Esophagus mucosa (tissue), 1 donor: ENCODE measurements at regions not wholly inside any gene's neighbourhood (a gene's known extent, or its start where the extent isn't known, plus 50 kb on each side); places are given as distances from the start of the nearest gene placed in this dataset.

Experiments used
- ATAC-seq: fragments of 200-7000 bp; cut with Tn5 transposase; one replicate; pipeline ENCODE4 v1.9.1; 2020
- donor health status: DM: yes; HTN: yes; CAD: no.

DNA sequence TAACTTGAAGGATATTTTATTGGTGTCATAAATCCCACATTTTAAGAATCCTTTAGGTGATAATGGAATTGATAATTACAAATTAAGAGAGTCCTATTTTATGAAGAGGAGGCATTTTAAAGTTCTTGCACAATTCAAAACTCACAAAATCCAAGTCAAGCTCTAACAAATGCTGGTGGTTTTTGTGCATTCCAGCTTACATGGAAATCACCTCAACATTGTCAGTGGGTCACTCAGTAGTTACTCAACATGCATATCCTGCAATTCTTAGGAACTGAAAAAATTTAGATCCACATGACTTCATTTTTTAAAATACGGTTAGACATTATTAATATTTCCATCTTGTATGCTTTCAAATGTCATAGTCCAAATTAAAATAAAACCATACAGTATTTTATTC is 487.2 kb downstream of the CNTN3 start:
- ATAC-seq: no peak

DNA sequence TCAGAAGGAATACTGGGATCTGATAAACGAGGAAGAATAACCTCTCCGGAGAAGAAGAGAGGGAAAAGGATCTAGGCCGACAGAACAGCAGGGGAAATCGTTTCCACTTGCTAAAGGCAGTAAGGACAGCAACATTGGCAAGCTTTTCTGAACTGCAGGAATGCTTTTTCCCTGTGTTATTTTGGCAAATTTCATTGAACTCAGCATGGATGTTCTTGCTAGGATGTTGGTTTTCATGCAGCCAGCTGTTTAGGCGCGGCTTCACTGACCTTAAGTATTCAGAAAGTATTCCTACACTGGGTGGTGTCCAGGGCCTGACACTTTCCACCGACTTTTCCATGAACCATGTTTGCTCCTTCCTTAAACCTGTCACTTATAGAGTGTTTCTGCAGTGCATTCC is 489.7 kb downstream of the CNTN3 start:
- ATAC-seq: no peak

DNA sequence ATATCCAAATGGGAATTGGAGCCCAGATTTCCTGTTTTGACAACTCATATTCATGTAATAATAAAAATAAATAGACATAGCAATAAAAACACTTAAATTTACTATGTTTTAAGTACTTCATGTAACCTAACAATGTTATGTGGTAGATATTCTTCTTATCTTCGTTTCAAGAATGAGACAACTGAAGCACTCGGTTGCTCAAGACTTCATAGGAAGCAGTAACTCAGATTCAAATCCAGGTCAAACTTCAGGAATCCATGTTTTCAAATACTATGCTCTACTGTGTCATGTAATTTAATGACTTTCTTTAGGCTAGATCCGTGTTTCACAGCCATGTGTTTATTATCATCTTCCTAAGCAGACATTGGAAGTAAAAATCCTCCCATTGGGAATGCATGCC is 492.2 kb downstream of the CNTN3 start:
- ATAC-seq: no peak

DNA sequence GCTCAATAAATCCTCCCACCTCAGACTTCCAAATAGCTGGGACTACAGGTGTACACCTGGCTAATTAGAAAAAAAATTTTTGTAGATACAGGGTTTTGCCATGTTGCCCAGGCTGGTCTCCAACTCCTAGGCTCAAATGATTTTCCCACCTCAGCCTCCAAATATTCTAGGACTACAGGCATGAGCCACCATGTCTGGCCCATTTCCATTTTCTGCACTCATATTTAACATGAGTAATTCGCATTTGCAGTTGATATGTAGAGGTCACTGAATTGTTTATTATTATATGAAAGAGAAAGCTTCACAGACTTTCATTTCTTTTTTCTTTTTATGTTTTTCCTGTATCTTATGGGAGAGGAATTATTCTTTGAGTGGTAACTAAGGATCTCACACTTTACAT is 492.7 kb downstream of the CNTN3 start:
- ATAC-seq: no peak

DNA sequence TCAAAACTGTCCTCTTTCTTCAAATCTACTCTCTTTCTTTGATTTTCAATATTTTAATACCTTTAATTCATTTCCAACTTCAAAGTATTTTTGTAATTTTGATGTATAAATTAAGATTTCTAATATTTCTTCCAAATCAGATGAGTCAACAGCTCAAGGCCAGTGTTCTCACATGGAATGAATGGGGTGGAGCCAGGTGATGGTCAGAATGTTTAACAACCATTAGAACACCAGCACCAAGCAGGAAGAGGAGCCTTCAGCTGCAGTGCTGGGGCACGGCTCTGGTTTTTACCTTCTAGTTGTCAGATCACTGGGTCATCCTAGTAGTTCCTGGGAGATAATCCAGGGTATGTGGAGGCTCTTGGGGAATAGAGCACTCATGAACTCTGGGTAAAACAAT is 494.5 kb upstream of the PDZRN3 start:
- ATAC-seq: no peak

DNA sequence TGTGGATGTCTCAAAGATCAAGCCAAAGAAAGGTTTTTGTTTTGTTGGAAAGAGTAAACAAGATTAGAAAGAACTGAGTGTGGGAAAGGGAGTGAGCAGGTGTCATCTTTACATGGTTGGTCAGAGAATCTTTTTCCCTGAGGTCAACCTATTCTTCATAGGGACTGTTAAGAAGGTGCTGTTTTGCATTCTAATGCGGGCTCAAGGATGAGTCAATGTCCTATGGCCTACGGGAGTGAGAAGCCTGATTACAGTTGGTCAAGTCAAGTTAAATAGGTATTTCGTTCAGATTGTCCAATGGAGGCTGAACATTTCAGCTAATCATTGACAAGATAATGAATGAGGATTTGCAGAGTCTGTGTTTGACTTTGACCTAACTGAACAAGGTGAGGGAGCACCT is 491.2 kb upstream of the PDZRN3 start:
- ATAC-seq: no peak

DNA sequence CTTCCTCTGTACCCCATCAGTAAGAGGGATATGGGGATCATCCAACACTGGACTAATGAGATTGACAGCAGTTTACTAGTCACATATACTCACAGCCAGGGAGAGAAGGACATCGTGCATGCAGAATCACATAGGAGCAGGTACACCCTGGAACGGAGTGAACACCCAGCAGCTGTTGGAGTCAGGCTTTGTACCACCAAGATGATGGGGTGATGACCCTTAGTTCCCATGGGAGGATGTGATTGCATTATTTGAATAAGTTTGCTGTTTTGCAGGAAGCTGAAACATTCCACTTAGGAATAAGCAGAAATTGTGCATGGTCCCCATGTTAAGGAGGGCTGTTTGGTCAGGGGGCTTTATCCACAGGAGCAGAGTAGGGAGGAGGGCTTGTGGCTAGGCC is 482.7 kb upstream of the PDZRN3 start:
- ATAC-seq: no peak

DNA sequence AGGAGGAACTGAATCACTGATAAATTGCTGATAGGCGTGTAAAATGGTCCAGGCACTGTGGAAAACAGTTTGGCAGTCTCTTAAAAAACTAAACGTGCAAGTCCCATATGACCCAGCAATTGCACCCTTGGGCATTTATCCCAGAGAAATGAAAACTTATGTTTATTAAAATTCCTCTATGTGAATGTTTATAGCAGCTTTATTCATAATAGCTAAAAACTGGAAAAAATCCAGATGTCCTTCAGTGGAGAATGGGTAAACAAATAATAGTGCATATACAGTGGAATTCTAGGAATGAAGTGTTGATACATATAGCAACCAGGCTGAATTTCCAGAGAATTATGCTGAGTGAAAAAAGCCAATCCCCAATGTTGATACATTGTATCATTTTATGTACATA is 482.2 kb upstream of the PDZRN3 start:
- ATAC-seq: no peak

DNA sequence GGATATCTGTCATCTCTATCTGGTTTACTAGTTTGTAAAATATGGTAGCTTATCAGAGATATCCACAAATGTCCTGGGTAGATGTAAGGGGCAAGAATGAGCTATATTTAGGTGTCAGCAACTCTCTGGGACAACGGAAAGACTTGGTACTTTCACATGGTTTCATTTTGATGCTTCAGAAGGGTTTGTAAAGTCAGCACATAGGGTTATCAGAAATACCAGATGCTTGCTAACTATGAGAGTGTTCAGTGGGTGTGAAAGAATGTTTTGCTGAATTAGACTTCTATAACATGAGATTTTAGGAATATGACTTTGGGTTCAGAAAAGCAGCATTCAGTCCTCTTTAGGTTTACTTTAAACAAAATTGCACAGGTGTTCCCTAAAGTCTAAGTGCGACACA is 466.5 kb upstream of the PDZRN3 start:
- ATAC-seq: no peak

DNA sequence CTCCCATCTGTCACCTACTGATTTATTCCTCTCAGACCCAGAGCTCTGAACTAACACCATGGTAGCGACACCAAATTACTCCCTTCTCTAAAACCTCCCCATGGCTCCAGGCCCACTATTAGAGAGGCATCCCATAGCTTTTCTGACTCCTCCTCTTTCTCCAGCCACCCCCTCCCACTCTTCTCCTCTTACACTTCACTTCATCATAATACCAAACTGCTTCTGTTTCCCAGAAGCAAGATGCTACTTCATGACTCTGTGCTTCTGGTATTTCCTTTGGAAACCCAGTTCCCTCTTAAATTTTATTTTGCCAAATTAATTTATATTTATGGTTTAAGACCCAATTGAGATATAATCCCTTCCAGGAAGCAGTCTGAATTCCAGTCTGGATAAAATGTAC is 465.1 kb upstream of the PDZRN3 start:
- no peak for ATAC-seq

DNA sequence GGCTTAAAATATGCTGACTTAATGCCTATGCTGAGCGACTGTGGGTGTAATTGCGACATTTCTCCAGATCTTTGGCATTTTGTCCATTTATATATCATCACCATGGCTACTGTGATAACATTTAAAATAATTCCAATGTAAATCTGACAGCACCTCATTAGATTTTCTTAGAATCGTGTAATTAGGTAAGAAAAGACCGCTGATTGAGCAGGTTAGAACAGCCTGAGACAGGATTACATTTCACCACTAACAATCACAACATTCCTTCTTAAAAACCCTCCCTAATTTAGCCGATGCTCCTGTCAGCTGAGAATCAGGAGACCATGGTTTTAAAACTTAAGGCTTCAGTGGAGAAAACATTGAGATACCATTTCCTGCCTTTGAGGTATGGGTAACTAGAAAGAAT is 455.3 kb upstream of the PDZRN3 start:
- no peak for ATAC-seq

DNA sequence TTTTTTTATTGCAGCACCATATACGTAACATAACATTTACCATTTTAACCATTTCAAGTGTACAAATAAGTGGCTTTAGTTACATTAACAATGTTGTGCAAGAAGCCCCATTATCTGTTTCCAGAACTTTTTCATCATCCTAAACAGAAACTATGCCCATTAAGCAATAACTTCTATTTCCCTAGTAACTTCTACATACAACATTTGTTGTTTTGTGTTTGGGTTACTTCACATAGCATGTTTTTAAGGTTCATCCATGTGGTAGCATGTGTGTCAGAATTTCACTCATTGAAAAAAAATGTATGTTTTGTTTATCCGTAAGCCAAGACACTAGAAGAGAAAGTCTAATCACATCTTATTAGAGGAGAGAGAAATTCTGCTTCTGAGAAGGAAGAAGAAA is 450.5 kb upstream of the PDZRN3 start:
- ATAC-seq: no peak

DNA sequence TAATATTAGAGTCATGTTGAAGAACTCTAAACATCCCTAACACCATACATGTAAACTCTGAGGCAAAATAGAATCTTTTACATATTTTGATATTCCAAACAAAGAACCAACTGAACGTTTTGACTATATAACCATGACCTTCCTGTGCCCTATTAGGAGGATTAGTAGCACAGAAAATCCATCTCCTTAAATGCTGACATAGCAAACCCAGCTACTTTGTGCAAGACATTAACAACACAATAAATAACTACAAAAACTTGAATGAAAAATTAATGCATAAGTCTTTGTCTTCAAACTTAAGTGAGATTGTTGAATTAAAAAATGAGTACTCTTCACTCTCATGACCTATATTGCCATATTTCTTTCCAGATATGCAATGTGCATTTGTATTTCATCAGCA is 450.0 kb upstream of the PDZRN3 start:
- ATAC-seq: no peak

DNA sequence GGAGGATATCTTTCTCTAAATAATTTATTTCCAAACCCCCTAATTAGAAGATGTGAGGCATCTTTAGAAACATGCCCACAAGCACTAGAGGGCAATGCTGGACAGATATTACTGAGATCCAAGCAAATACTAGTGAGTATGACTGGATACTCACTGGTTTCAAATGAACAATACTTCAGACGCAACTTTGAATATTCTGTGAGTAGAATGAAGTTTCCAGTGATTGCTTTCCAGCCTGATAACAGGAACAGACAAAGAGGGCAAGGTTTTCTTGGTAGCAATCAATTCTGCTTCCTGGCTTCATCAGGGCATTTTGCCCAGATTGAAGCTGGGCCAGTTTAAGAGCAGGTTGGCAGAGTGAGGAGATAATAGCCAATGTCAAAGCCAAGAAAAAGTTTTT is 442.6 kb upstream of the PDZRN3 start:
- ATAC-seq: no peak

DNA sequence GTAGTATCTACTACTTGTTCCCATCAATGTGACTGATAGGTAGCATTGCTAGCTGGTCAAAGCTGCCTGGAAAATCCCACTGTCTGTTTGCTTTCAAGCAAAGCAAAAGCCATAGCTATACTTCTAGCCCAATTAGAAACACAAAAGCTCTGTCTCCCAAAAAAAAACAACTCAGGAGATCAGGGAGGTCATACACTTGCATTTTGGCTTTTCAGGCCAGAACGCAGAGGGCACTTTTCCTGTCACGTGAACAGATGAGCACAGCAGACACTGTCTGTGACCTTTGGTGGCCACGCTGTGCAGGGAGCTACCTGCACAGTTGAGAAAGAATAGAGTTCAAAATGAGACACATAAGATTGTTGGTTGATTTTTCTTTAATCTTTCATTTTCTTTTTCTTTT is 441.7 kb upstream of the PDZRN3 start:
- no peak for ATAC-seq

DNA sequence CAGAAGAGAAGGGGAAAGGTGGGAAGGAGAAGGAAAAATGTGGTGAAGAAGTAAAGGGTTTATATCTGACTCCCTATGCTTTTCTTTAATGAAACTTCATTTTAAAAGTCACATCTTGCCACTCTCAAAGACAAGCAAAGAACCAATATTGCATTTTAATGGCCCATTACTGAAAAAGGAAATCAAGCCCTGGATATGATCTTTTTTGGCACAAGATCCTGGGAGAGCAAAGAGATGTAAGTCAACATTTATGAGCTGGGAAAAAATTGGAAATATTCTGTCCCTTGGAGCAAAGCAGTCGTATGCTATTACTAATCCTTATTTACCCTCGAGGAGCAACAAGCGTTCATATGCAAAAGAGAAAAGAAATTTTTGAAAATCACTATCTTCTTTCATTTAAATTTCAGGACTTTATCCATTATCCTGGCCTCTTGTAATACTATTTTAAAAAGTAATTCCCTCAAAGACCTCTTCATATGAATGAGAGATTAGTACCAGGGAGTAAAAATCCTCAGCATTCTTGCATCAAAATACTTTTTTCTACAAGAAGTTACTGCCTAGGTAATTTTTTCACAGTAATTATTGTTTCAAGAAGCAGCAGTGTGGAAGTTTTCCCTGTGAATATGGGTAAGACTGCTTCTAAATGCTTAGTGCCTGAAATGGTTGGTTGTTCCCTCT is 435.3 kb upstream of the PDZRN3 start:
- no peak for ATAC-seq

DNA sequence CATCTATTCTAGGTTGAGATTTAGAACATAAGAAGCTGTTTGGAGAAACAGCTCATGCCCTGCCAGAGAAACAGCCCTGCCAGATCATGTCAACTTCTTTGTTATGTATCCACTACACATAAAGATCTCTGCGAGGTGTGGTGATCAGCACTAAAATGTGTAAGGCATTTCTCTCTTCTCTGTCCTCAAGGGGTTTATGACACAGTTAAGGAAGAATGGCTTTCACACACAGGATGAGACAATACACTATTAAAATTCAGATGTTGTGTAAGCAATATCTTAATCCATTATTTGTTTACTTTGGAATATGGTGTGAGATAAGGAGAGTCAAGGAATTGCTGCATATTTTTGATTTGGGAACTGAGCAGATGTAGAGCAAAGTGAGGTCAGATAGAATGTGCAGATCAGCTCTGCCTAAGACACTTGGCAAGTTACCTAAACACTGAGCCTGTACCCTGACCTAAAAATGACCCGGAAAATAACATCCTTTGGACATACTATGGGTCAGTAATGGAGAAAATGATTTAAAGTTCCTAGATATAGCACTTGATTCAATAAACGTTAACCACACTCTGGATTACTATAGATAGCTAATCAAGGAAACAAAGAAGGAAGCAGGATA is 434.7 kb upstream of the PDZRN3 start:
- no peak for ATAC-seq

DNA sequence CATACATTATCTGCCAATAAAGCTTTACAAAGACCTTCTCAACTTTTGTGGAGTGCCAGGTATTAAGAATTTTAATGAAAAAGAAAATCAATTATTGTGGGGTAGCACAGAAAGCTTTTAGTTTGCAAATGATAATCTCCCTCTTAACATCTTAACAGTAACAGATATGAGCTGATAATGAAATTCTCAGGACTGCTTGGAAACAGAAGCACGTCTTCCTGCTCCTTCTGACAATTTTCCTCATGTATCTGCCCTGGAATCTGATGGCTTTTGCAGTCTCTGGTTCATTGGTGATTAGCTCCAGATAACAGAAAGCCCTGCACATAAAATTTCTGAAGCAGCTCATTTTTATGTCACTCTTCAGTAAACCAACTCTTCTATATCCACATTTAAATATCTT is 432.4 kb upstream of the PDZRN3 start:
- ATAC-seq: no peak

DNA sequence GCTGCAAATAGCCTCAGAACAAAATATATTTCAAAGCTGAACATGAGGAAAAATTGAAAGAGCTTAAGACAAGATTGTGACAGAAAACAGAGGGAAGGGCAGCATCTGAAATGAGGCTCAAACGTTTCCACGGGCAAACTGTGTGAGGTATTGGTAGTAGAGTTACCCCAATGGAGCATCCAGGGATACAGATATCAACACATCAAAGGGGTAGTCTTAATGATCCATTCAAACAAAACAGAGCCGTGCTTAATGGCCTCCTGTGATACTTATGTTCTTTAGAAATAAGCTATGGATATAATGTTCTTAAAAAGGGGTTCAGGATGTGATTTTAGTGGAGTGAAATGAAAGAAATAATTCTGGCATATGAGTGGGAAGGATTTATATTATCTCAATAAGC is 430.3 kb upstream of the PDZRN3 start:
- ATAC-seq: no peak

DNA sequence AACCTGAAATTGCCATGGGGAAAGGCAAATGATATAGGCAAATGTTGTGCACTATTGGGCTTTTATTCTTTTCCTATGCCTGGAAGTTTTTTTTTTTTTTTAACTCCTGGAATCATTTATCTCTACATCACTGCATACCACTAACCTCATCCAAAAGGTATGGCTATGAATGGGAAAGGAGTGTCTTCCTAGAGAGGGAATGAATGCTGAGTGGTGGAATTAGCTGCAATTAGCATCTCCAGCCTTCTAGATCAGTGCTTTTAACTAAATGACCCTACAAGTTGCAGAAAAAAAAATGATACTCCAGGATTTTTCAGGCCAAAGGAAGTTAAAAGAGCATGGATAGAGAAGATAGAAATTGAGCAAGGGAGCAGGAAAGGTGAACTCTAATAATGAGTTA is 429.8 kb upstream of the PDZRN3 start:
- no peak for ATAC-seq

DNA sequence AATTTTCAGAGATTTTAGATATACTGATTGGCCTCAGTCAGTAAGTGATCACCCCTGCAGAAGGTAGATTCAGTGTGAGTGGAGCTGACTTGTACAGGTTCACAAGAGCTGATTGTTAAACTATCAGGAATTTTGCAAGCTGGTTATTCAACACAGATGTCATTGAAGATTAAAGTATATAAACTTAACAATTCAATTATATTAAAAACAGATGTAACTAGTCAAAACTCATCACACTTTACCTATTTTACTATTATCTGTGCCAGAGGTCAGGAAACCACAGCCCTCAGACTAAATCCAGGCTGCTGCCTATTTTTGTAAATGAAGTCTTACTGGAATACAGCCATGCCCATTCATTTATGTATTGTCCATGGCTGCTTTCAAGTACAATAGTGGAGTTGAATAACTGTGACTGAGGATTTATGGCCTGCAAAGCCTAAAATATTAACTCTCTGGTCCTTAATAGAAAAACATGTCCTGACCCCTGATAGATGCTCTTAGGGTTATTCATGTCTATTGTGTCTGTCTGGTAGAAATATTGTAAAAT is 429.3 kb upstream of the PDZRN3 start:
- no peak for ATAC-seq

DNA sequence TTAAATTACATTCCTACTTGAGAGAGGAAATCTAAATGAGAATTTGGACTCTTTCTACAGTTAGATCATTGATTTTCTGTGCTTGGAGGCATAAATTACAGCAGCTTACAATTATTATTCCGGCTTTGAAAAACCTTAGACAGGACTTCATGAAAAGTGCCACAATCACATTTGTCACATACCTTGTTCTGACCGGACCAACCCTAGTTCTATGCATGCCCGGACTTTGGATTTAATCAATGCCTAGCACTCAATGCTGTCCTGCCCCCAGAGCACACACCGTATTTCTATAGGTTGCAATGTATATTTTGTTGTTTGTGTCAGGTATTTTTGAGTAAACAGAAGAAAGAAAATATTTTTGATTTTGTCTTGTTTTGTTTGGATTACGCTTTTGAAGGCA is 424.7 kb upstream of the PDZRN3 start:
- ATAC-seq: no peak

DNA sequence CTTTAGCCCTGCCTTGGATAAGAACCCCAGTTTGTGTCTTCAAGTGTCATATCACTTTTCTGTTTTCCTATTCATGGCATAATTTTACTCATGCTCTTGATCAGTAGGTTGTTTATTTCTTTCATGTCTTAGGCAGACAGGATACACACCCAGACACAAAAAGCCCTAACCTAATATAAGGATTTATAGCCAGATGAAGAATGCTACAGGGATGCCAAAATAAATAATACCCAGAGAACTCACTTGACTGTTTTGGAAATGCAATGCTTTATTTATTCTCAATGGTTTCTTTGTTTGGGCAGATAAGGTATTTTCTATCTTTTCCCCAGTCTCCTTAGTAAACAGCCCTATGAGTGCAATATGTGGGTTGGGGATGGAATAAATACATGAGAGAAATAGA is 424.0 kb upstream of the PDZRN3 start:
- no peak for ATAC-seq

DNA sequence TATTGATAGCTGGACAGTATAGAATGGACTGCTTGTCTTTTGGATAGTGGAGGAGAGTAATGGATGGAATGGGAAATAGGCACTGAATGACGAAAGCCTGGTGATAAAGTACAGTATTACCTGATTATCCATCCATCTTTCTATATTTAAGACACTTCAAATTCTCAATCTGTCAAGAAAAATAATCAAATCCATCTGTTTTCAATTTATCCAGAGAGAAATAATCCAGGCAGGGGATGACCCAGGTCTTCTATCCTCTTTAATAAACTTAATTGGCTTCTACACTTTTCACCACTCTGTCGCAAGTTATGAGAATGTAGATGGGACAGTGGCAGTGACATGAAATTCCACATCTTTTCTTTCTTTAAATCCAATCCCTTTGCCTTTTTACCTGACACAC is 420.3 kb upstream of the PDZRN3 start:
- ATAC-seq: no peak
